ENCODE measurements at regions not wholly inside any gene's neighbourhood (a gene's known extent, or its start where the extent isn't known, plus 50 kb on each side); places are given as distances from the start of the nearest gene placed in this dataset.

DNA sequence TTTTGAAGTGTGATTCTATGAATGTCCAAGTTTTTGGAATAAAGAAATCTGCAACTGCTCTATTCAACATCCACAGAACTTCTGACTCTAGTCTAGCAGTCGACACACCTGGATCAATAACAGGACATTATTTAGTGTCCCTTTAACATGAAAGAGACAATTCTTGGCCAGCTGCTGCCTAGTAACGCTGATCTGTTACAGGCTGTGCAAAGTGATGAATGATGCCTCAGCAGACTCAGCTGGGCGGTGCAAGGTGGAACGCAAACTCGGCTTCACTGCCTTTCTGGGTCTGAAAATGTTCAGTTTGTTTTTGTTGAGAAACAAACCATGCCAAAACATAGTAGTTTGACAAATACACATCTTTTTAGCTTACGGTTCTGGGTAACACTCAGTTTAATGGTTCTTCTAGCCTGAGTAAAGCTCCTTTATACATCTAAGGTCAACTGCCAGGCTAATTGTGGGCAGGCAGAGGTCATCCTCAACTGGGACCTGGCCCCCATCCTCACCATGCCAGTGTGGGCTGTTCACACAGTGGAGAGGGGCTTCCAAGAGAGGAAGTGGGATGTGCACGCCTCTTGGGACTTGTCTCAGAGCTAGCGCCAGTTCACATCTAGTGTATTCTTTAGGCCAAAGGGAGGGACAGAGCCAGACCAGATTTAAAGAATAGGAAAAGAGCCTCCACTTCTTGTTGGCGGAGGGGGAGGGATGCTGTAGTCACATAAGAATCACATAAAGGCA is 879.7 kb downstream of the QKI start:
- WGBS, 2 experiments (ENCODE audit: insufficient coverage in 2 of 2) = 93 to 94% methylated on average over 7 to 8 of the region's 9 CpGs
- H3K36me3 ChIP-seq (ENCODE audit: control insufficient read depth, insufficient read depth, low read length) = no peaks in the 10 kb centered on the region
- H3K27ac ChIP-seq (ENCODE audit: low read depth, low read length, severe bottlenecking) = no peak overlapping the region

DNA sequence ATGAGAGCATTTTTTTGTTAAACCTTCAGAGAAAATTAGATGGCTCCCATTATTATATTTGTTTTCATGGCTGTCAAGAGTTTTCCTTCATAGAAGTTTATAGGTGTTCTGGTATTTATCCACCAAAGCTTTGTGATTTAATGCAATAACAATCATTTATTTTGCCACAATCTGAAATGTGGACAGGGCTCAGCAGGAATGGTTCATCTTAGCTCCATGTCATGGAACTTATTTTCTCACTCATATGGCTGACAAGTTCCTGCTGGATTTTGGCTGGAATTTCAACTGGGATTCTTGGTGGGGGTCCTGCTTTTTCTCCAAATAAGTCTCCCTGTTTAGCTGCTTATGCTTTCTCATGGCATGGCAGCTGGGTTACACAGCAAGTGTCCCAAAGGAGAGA is 876.7 kb downstream of the QKI start:
- H3K36me3 ChIP-seq (ENCODE audit: control insufficient read depth, insufficient read depth, low read length) = no peaks in the 10 kb centered on the region
- H3K4me1 ChIP-seq (ENCODE audit: control insufficient read depth, insufficient read depth, low read length, poor library complexity, severe bottlenecking) = no peaks in the 10 kb centered on the region
- no peak overlapping the region for H3K27ac ChIP-seq (ENCODE audit: low read depth, low read length, severe bottlenecking)
- H3K4me3 ChIP-seq (ENCODE audit: extremely low read depth, insufficient read depth, low read length, poor library complexity, severe bottlenecking) = no peak overlapping the region
- peaks cover 5% of the 10 kb centered on the region for H3K9me3 ChIP-seq (ENCODE audit: control insufficient read depth, low read length)

More for the DNA sequence above, 879.7 kb downstream of the QKI start:
- no peaks in the 10 kb centered on the region for H3K4me1 ChIP-seq (ENCODE audit: control insufficient read depth, insufficient read depth, low read length, poor library complexity, severe bottlenecking)
- H3K9me3 ChIP-seq (ENCODE audit: control insufficient read depth, low read length) = peaks cover 5% of the 10 kb centered on the region
- no peak overlapping the region for H3K4me3 ChIP-seq (ENCODE audit: extremely low read depth, insufficient read depth, low read length, poor library complexity, severe bottlenecking)

DNA sequence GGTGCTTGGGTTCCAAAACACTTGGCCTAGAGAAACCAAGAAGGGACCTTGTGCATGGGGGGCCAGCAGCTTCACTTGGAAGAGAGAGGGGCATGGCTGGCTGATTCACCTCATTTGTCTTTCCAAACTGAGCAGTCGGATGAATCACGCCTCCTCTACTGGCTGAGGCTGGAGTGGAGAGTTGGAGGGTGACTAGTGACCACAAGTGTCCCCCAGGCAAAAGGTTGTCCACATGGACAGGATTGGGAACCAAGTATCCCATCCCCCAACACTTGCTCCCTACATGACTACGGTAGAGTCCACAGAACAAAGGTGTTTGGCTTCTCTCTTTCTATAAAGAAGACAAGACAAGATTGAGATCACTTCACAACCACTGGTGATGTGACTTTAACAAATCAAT is 875.6 kb downstream of the QKI start:
- Histone ChIP-seq H3K4me3 (ENCODE audit: extremely low read depth, insufficient read depth, low read length, poor library complexity, severe bottlenecking) (no peak overlapping the region), H3K9me3 (ENCODE audit: control insufficient read depth, low read length) (peaks cover 5% of the 10 kb centered on the region), H3K4me1 (ENCODE audit: control insufficient read depth, insufficient read depth, low read length, poor library complexity, severe bottlenecking) (no peaks in the 10 kb centered on the region), H3K36me3 (ENCODE audit: control insufficient read depth, insufficient read depth, low read length) (no peaks in the 10 kb centered on the region), H3K27ac (ENCODE audit: low read depth, low read length, severe bottlenecking) (no peak overlapping the region)
- 90% methylated on average over 2 of the region's 3 CpGs; no CpG with 5 or more reads in 1 of the 2 experiments for WGBS, 2 experiments (ENCODE audit: insufficient coverage in 2 of 2)

DNA sequence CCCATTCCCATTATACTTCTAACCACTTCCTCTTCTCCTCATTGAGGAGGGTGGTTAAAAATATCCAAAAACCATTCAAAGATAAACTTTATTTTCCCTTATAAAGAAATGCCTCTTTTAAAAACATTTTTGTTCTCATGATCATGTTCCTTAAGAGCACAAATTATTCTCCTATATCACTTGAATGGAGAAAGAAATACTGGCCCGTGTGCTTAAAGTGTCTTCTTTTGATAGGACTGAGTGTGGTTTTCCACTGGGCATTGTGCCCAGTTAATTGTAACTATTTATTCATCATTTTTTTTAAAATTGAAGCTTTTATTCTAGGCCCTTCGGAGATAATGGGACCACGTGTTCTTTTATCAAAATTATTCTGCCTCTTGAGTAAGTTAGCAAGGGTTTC is 871.5 kb downstream of the QKI start:
- no peaks in the 10 kb centered on the region for H3K36me3 ChIP-seq (ENCODE audit: control insufficient read depth, insufficient read depth, low read length)
- no peaks in the 10 kb centered on the region for H3K9me3 ChIP-seq (ENCODE audit: control insufficient read depth, low read length)
- H3K4me1 ChIP-seq (ENCODE audit: control insufficient read depth, insufficient read depth, low read length, poor library complexity, severe bottlenecking) = no peaks in the 10 kb centered on the region
- no peak overlapping the region for H3K4me3 ChIP-seq (ENCODE audit: extremely low read depth, insufficient read depth, low read length, poor library complexity, severe bottlenecking)
- WGBS, 2 experiments (ENCODE audit: insufficient coverage in 2 of 2) = no CpG with 5 or more reads among the region's 3 CpGs
- H3K27ac ChIP-seq (ENCODE audit: low read depth, low read length, severe bottlenecking) = no peak overlapping the region

DNA sequence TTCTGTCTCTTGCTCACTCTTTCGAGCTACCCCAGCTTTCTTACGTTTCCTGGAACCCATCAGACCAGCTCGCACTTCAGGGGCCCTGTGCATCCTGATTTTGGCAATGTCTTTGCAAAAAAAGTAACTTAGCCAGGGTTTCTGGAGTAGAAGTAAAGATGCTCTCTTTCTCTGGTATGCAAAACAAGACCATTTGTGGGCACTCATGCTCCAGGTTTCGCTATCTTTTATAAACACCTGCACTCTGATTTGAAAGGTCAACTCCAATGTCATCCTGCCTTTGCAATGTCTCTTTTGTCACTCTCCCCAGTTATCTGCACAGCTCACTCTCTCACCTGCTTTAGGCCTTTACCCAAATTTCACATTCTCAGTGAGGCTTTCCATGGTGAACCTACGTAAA is 869.1 kb downstream of the QKI start:
- WGBS, 2 experiments (ENCODE audit: insufficient coverage in 2 of 2) = 87 to 91% methylated on average over 5 of the region's 5 CpGs
- no peaks in the 10 kb centered on the region for H3K36me3 ChIP-seq (ENCODE audit: control insufficient read depth, insufficient read depth, low read length)
- H3K27ac ChIP-seq (ENCODE audit: low read depth, low read length, severe bottlenecking) = no peak overlapping the region
- no peaks in the 10 kb centered on the region for H3K4me1 ChIP-seq (ENCODE audit: control insufficient read depth, insufficient read depth, low read length, poor library complexity, severe bottlenecking)
- H3K9me3 ChIP-seq (ENCODE audit: control insufficient read depth, low read length) = no peaks in the 10 kb centered on the region
- H3K4me3 ChIP-seq (ENCODE audit: extremely low read depth, insufficient read depth, low read length, poor library complexity, severe bottlenecking) = no peak overlapping the region

DNA sequence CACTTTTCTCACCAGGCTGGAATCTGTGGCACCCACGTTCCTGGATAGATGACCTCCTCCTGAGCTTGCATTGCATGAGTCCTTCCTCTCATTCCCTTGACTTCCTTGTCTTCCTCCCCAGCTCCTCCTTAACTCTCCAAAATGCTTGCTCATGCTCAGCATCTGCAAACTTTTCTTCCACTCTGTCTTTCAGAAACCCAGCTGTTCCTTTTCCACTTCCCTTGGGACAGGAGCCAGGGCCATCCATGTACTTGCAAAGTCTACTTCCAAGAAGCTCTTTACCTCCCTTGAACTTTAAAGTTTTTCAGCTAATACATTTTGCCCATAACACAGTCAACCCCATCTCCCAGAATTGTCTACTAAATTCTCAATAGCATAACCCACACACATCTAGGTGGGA is 861.7 kb downstream of the QKI start:
- Histone ChIP-seq H3K27ac (ENCODE audit: low read depth, low read length, severe bottlenecking) (no peak overlapping the region), H3K9me3 (ENCODE audit: control insufficient read depth, low read length) (no peaks in the 10 kb centered on the region), H3K36me3 (ENCODE audit: control insufficient read depth, insufficient read depth, low read length) (no peaks in the 10 kb centered on the region), H3K4me3 (ENCODE audit: extremely low read depth, insufficient read depth, low read length, poor library complexity, severe bottlenecking) (no peak overlapping the region), H3K4me1 (ENCODE audit: control insufficient read depth, insufficient read depth, low read length, poor library complexity, severe bottlenecking) (no peaks in the 10 kb centered on the region)
- 81 to 85% methylated on average over 1 of the region's 1 CpG for WGBS, 2 experiments (ENCODE audit: insufficient coverage in 2 of 2)

DNA sequence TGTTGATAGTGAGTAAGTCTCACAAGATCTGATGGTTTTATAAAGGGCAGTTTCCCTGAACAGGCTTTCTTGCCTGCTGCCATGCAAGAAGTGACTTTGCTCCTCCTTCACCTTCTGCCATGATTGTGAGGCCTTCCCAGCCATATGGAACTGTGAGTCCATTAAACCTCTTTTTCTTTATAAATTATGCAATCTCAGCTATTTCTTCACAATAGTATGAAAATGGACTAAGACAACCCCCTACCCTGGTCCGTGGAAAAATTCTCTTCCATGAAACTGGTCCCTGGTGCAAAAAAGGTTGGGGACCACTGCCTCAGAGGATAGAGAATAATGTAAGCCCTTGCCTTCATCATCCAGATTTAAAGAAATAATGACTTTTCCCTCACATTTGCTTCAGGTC is 861.3 kb downstream of the QKI start:
- no peak overlapping the region for H3K4me3 ChIP-seq (ENCODE audit: extremely low read depth, insufficient read depth, low read length, poor library complexity, severe bottlenecking)

DNA sequence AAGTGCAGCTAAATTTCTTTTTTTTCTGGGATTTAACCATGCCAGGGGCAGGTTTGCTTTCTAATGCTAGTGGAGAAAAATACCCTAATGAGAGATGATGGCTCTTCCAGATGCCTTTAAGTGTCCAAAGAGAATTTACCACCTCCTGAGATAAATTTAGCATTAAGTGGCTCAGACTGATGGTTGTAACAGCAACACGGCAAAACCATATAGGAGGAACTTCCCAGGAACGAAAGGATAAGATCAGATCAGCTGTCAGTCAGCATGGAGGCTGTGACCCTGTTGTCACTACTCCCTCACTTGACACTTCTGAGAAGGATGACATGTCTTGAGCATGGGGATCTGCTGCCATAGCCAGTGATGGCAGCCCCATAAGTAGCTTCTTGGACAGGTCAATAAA is 860.0 kb downstream of the QKI start:
- WGBS, 2 experiments (ENCODE audit: insufficient coverage in 2 of 2) = 78 to 80% methylated on average over 2 of the region's 2 CpGs
- H3K36me3 ChIP-seq (ENCODE audit: control insufficient read depth, insufficient read depth, low read length) = no peaks in the 10 kb centered on the region

More for the DNA sequence above, 861.3 kb downstream of the QKI start:
- Histone ChIP-seq H3K4me1 (ENCODE audit: control insufficient read depth, insufficient read depth, low read length, poor library complexity, severe bottlenecking) (no peaks in the 10 kb centered on the region), H3K27ac (ENCODE audit: low read depth, low read length, severe bottlenecking) (no peak overlapping the region), H3K36me3 (ENCODE audit: control insufficient read depth, insufficient read depth, low read length) (no peaks in the 10 kb centered on the region), H3K9me3 (ENCODE audit: control insufficient read depth, low read length) (no peaks in the 10 kb centered on the region)
- no CpG with 5 or more reads among the region's 1 CpG for WGBS, 2 experiments (ENCODE audit: insufficient coverage in 2 of 2)

DNA sequence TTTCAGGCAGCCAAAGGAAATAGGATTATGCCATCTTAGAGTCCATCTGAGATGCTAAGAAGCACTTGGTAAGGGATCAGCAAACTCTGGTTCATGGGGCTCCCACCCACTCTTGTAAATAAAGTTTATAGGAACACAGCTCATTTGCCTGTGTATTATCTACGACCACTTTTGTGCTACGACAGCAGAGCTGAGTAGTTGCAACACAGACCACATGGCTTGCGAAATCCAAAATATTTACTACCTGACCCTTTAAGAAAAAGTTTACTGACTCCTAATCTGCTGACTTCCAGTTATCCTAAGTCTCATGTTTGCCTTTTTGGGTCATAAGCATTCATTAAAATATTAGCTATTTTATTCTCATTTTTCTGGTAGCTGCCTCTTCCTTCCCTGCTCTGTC is 859.0 kb downstream of the QKI start:
- Histone ChIP-seq H3K27ac (ENCODE audit: low read depth, low read length, severe bottlenecking) (no peak overlapping the region), H3K4me1 (ENCODE audit: control insufficient read depth, insufficient read depth, low read length, poor library complexity, severe bottlenecking) (no peaks in the 10 kb centered on the region), H3K9me3 (ENCODE audit: control insufficient read depth, low read length) (no peaks in the 10 kb centered on the region), H3K4me3 (ENCODE audit: extremely low read depth, insufficient read depth, low read length, poor library complexity, severe bottlenecking) (no peak overlapping the region), H3K36me3 (ENCODE audit: control insufficient read depth, insufficient read depth, low read length) (no peaks in the 10 kb centered on the region)
- WGBS, 2 experiments (ENCODE audit: insufficient coverage in 2 of 2) = 83 to 95% methylated on average over 2 of the region's 3 CpGs

More for the DNA sequence above, 860.0 kb downstream of the QKI start:
- no peak overlapping the region for H3K4me3 ChIP-seq (ENCODE audit: extremely low read depth, insufficient read depth, low read length, poor library complexity, severe bottlenecking)
- no peaks in the 10 kb centered on the region for H3K9me3 ChIP-seq (ENCODE audit: control insufficient read depth, low read length)
- H3K27ac ChIP-seq (ENCODE audit: low read depth, low read length, severe bottlenecking) = no peak overlapping the region
- no peaks in the 10 kb centered on the region for H3K4me1 ChIP-seq (ENCODE audit: control insufficient read depth, insufficient read depth, low read length, poor library complexity, severe bottlenecking)

DNA sequence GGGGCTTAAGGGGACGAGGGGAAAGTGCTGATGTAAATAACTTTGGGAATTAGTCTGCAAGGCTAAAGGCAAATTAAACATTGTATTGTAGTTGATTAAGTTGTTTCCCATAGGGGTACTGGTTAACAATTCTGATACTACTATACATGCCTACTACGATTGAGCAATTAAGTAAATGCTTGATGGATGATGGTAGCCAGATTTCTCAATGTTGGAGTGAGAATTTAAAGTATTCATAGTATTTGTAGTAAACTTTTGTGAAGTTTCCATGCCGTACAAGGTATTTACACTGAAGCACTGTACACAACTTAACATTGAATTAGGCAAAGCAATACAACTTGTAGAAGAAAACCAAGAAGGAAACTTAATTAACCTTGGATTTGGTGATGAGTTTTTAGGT is 852.3 kb downstream of the QKI start:
- H3K36me3 ChIP-seq (ENCODE audit: control insufficient read depth, insufficient read depth, low read length) = no peaks in the 10 kb centered on the region
- no peaks in the 10 kb centered on the region for H3K9me3 ChIP-seq (ENCODE audit: control insufficient read depth, low read length)
- WGBS, 2 experiments (ENCODE audit: insufficient coverage in 2 of 2) = no CpG with 5 or more reads among the region's 3 CpGs
- H3K4me3 ChIP-seq (ENCODE audit: extremely low read depth, insufficient read depth, low read length, poor library complexity, severe bottlenecking) = no peak overlapping the region
- H3K27ac ChIP-seq (ENCODE audit: low read depth, low read length, severe bottlenecking) = no peak overlapping the region
- no peaks in the 10 kb centered on the region for H3K4me1 ChIP-seq (ENCODE audit: control insufficient read depth, insufficient read depth, low read length, poor library complexity, severe bottlenecking)

DNA sequence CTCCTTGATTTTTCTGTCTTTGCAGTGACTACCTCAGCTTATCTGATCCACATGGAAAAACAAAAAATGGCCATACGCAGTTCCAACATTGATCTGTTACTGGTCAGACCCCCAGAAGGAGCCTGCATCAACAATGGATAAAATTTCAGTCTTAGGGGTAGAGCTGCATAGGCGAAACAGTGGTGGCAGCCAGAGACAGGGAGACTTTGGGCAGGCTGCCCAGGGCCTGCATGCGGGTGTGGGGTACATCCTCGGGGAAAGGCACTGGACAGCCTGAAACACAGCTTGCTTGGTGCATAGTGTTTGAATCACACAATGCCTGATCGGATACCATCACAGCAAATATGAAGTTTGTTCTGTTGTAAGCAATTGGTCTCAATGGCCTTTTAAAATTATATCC is 847.8 kb downstream of the QKI start:
- no peak overlapping the region for H3K4me3 ChIP-seq (ENCODE audit: extremely low read depth, insufficient read depth, low read length, poor library complexity, severe bottlenecking)
- H3K4me1 ChIP-seq (ENCODE audit: control insufficient read depth, insufficient read depth, low read length, poor library complexity, severe bottlenecking) = no peaks in the 10 kb centered on the region
- H3K27ac ChIP-seq (ENCODE audit: low read depth, low read length, severe bottlenecking) = no peak overlapping the region
- H3K36me3 ChIP-seq (ENCODE audit: control insufficient read depth, insufficient read depth, low read length) = no peaks in the 10 kb centered on the region
- 86 to 92% methylated on average over 4 of the region's 5 CpGs for WGBS, 2 experiments (ENCODE audit: insufficient coverage in 2 of 2)
- no peaks in the 10 kb centered on the region for H3K9me3 ChIP-seq (ENCODE audit: control insufficient read depth, low read length)

All from mesodermal cell (in vitro differentiated cells).